CD14-positive monocyte (primary cell): ENCODE measurements at regions not wholly inside any gene's neighbourhood (a gene's known extent, or its start where the extent isn't known, plus 50 kb on each side); places are given as distances from the start of the nearest gene placed in this dataset.
A peak's percentile ranks its signal among the peaks of the same experiment; 100 is the strongest.

Experiments used
- DNase-seq, 3 donors: peaks; one replicate each; pipeline ENCODE4 v3.0.0-alpha.2; 2011 to 2022
- H2AFZ ChIP-seq: 2 replicates; pipeline ENCODE4 v1.6.0; 2012; ENCODE audit warnings: mild to moderate bottlenecking, low read depth, low read length, inconsistent platforms; ENCODE audit not compliant: insufficient read depth, poor library complexity, severe bottlenecking
- H3K27ac ChIP-seq, 2 donors: 1 replicate in 1 of 2; 2 replicates in 1 of 2; pipeline ENCODE4 v1.5.1; 2012 to 2013; ENCODE audit warnings: low read length in 2 of 2, control low read depth in 1 of 2, inconsistent platforms in 1 of 2, low read depth in 1 of 2, mild to moderate bottlenecking in 1 of 2
- H3K27me3 ChIP-seq, 2 donors: one replicate each; pipeline versions ENCODE4 v1.6.0 to v1.6.1; 2011 to 2013; ENCODE audit warnings: low read length in 2 of 2; ENCODE audit not compliant: control insufficient read depth in 2 of 2, insufficient read depth in 2 of 2
- H3K36me3 ChIP-seq, 2 donors: replicated peaks in 1 of 2; 1 replicate in 1 of 2; 2 replicates in 1 of 2; pipeline versions ENCODE4 v1.5.1 to v1.6.1; 2012 to 2013; ENCODE audit warnings: low read length in 2 of 2, control low read depth in 1 of 2, inconsistent platforms in 1 of 2, mild to moderate bottlenecking in 1 of 2; ENCODE audit not compliant: insufficient read depth in 2 of 2, control insufficient read depth in 1 of 2
- H3K4me1 ChIP-seq, 2 donors: 1 replicate in 1 of 2; 2 replicates in 1 of 2; pipeline versions ENCODE4 v1.5.1 to v1.6.1; 2012 to 2013; ENCODE audit warnings: low read length in 2 of 2, control low read depth in 1 of 2, inconsistent platforms in 1 of 2, mild to moderate bottlenecking in 1 of 2, moderate library complexity in 1 of 2; ENCODE audit not compliant: insufficient read depth in 2 of 2, control insufficient read depth in 1 of 2
- H3K4me2 ChIP-seq: replicated peaks from 2 replicates; pipeline ENCODE3; 2012; ENCODE audit warnings: low read length, moderate library complexity, mild to moderate bottlenecking; ENCODE audit not compliant: poor library complexity, severe bottlenecking; ENCODE audit errors: extremely low read depth
- H3K4me3 ChIP-seq, 3 experiments: fragments of 200-600 bp in 1 of 3; sonication (generic) in 1 of 3; replicated peaks in 1 of 3; 1 replicate in 2 of 3; 2 replicates in 1 of 3; pipeline ENCODE4 v1.5.1; 2011 to 2013; ENCODE audit warnings: low read length in 3 of 3, mild to moderate bottlenecking in 3 of 3, control low read depth in 2 of 3, low read depth in 2 of 3, inconsistent platforms in 1 of 3, moderate library complexity in 1 of 3
- H3K79me2 ChIP-seq: 2 replicates; pipeline ENCODE4 v1.6.0; 2012; ENCODE audit warnings: mild to moderate bottlenecking, control low read depth, inconsistent platforms, low read length, moderate library complexity; ENCODE audit not compliant: insufficient read depth
- H3K9ac ChIP-seq: 2 replicates; pipeline ENCODE4 v1.6.0; 2017; ENCODE audit warnings: low read length, mild to moderate bottlenecking; ENCODE audit not compliant: insufficient read depth, poor library complexity, severe bottlenecking
- H3K9me3 ChIP-seq, 2 donors: replicated peaks in 1 of 2; 1 replicate in 1 of 2; 2 replicates in 1 of 2; pipeline versions ENCODE4 v1.5.1 to v1.6.1; 2012 to 2013; ENCODE audit warnings: low read length in 2 of 2, control low read depth in 1 of 2; ENCODE audit not compliant: control insufficient read depth in 1 of 2, insufficient read depth in 1 of 2
- H4K20me1 ChIP-seq: 2 replicates; pipeline ENCODE4 v1.6.0; 2012; ENCODE audit warnings: mild to moderate bottlenecking, low read length, control low read depth, moderate library complexity; ENCODE audit not compliant: insufficient read depth
- H3K27ac Mint-ChIP-seq, 7 donors: one replicate each; pipeline ENCODE4 v1.8.0; 2020; ENCODE audit warnings: mild to moderate bottlenecking in 7 of 7, mixed read lengths in 7 of 7, moderate library complexity in 6 of 7, inconsistent platforms in 2 of 7
- H3K27me3 Mint-ChIP-seq, 3 donors: one replicate each; pipeline ENCODE4 v1.8.0; 2021 to 2022; ENCODE audit warnings: low read depth in 3 of 3, mild to moderate bottlenecking in 3 of 3, mixed read lengths in 3 of 3, moderate library complexity in 3 of 3, inconsistent platforms in 1 of 3
- H3K36me3 Mint-ChIP-seq, 2 donors: one replicate each; pipeline ENCODE4 v1.8.0; 2020; ENCODE audit warnings: mixed read lengths in 2 of 2, inconsistent platforms in 1 of 2, mild to moderate bottlenecking in 1 of 2
- H3K4me1 Mint-ChIP-seq: one replicate; pipeline ENCODE4 v1.8.0; 2020; ENCODE audit warnings: mild to moderate bottlenecking, mixed read lengths
- H3K4me3 Mint-ChIP-seq, 2 donors: one replicate each; pipeline ENCODE4 v1.8.0; 2020; ENCODE audit warnings: mild to moderate bottlenecking in 2 of 2, mixed read lengths in 2 of 2, moderate library complexity in 1 of 2
- H3K9me3 Mint-ChIP-seq, 7 donors: one replicate each; pipeline ENCODE4 v1.8.0; 2020 to 2022; ENCODE audit warnings: mixed read lengths in 7 of 7, mild to moderate bottlenecking in 6 of 7, moderate library complexity in 6 of 7, inconsistent platforms in 2 of 7
- CTCF ChIP-seq: fragments of 200-600 bp; IDR thresholded peaks from one replicate; pipeline ENCODE4 v1.8.0; 2022; ENCODE audit warnings: antibody characterized with exemption, mild to moderate bottlenecking
- WGBS: methylation state at CpG from one replicate; pipeline ENCODE4 v1.1.5; 2013; ENCODE audit warnings: missing lambda C conversion rate; ENCODE audit not compliant: insufficient coverage; 5-methylcytosine and 5-hydroxymethylcytosine counted together
- intact Hi-C, 2 donors: fragments of 100-400 bp; cut with micrococcal nuclease; formaldehyde crosslinking; loops; one replicate each; pipeline versions ENCODE4 v1.15.0 to v1.15.1; 2023

GRCh38 chr17:37831492-37831891 is 86.6 kb upstream of the HNF1B start:
- Mint-ChIP-seq H3K4me1 (peaks cover 60% of the 10 kb centered on the region), H3K27me3 (peaks cover 0 to 3% (median 3%) of the 10 kb centered on the region in 3 donors), H3K27ac (no peak overlapping the region), H3K36me3 (no peaks in the 10 kb centered on the region), H3K4me3 (no peak overlapping the region), H3K9me3 (no peaks in the 10 kb centered on the region)
- H3K36me3 ChIP-seq: no peaks in the 10 kb centered on the region
- H3K9me3 ChIP-seq: no peaks in the 10 kb centered on the region
- H3K27me3 ChIP-seq: no peaks in the 10 kb centered on the region
- H3K79me2 ChIP-seq: peaks cover 10% of the 10 kb centered on the region
- intact Hi-C loops: no loop called here
- no CpG with 5 or more reads among the region's 5 CpGs for WGBS
- H3K4me3 ChIP-seq: no peak overlapping the region
- H3K4me1 ChIP-seq: peaks cover 59% of the 10 kb centered on the region in 2 donors
- no peak for TF ChIP-seq CTCF
- peak overlapping the region in 1 of 2 donors; percentile 74 for H3K27ac ChIP-seq
- H3K4me2 ChIP-seq: no peak overlapping the region
- H2AFZ ChIP-seq: no peak overlapping the region
- no peaks in the 10 kb centered on the region for H4K20me1 ChIP-seq
- no peak overlapping the region for H3K9ac ChIP-seq
- DNase-seq: no peak

- peak overlapping the region in 1 of 2 donors; percentile 86 for H3K27ac ChIP-seq
- H3K27me3 Mint-ChIP-seq: peaks cover 0 to 3% (median 0%) of the 10 kb centered on the region in 3 donors
- DNase-seq: no peak
- H2AFZ ChIP-seq: no peak overlapping the region
- no peaks in the 10 kb centered on the region for H3K9me3 Mint-ChIP-seq
- H3K79me2 ChIP-seq: peaks cover 10% of the 10 kb centered on the region
- 92% methylated on average over 12 of the region's 12 CpGs for WGBS
- intact Hi-C loops: no loop called here
- no peaks in the 10 kb centered on the region for H3K27me3 ChIP-seq
- H3K4me3 ChIP-seq: no peak overlapping the region
- TF ChIP-seq CTCF: no peak
- peaks cover 71% of the 10 kb centered on the region for H3K4me1 Mint-ChIP-seq
- no peak overlapping the region for H3K9ac ChIP-seq
- peak overlapping the region in 6 of 7 donors; percentile 43 to 96 (median 94) for H3K27ac Mint-ChIP-seq
- no peaks in the 10 kb centered on the region for H3K36me3 ChIP-seq
- H3K4me1 ChIP-seq: peaks cover 70% of the 10 kb centered on the region in 2 donors
- no peak overlapping the region for H3K4me3 Mint-ChIP-seq
- H3K4me2 ChIP-seq: no peak overlapping the region
- no peaks in the 10 kb centered on the region for H3K36me3 Mint-ChIP-seq
- H3K9me3 ChIP-seq: no peaks in the 10 kb centered on the region
- H4K20me1 ChIP-seq: no peaks in the 10 kb centered on the region
Measured at GRCh38 chr17:37830151-37830993, 85.5 kb upstream of the HNF1B start.
